Uterus (tissue), 3 donors: ENCODE measurements at regions not wholly inside any gene's neighbourhood (a gene's known extent, or its start where the extent isn't known, plus 50 kb on each side); places are given as distances from the start of the nearest gene placed in this dataset.

Experiments
- DNase-seq, 2 donors: peaks; one replicate each; pipeline ENCODE4 v3.0.0-alpha.2; 2019 to 2020
- H3K27ac ChIP-seq, 2 donors: fragments of 200-600 bp; sonication (generic); 1 replicate in 1 of 2; 2 replicates in 1 of 2; pipeline ENCODE4 v1.5.1; 2016 to 2018
- H3K27me3 ChIP-seq, 2 donors: fragments of 200-600 bp; sonication (generic); one replicate each; pipeline ENCODE4 v1.5.1; 2018 to 2019; ENCODE audit warnings: control low read depth in 1 of 2
- H3K36me3 ChIP-seq, 2 donors: fragments of 200-600 bp; sonication (generic); one replicate each; pipeline ENCODE4 v1.5.1; 2019; ENCODE audit warnings: control low read depth in 1 of 2
- H3K4me1 ChIP-seq, 2 donors: fragments of 200-600 bp; sonication (generic); one replicate each; pipeline ENCODE4 v1.5.1; 2018 to 2019; ENCODE audit warnings: control low read depth in 1 of 2
- H3K4me3 ChIP-seq, 2 donors: fragments of 200-600 bp; sonication (generic); 1 replicate in 1 of 2; 2 replicates in 1 of 2; pipeline ENCODE4 v1.5.1; 2018 to 2019; ENCODE audit warnings: mild to moderate bottlenecking in 1 of 2
- H3K9me3 ChIP-seq, 2 donors: fragments of 200-600 bp; sonication (generic); one replicate each; pipeline ENCODE4 v1.5.1; 2019; ENCODE audit warnings: control low read depth in 1 of 2
- POLR2A ChIP-seq, 2 donors: fragments of 450-650 bp; IDR thresholded peaks; one replicate each; pipeline ENCODE4 v1.6.1; 2016; ENCODE audit warnings: antibody characterized with exemption in 2 of 2, mild to moderate bottlenecking in 1 of 2, moderate library complexity in 1 of 2
- intact Hi-C: fragments of 100-400 bp; cut with DNase I; formaldehyde crosslinking; loops from one replicate; pipeline ENCODE4 v1.15.1; 2023; ENCODE audit warnings: low total_unique reads
- TF ChIP-seq, protein P1 (sequence below), 4 experiments: fragments of 200-600 bp in 2 of 4; fragments of 450-650 bp in 2 of 4; sonication (generic) in 2 of 4; IDR thresholded peaks; one replicate each; pipeline ENCODE4 v1.5.1; 2016 to 2019; ENCODE audit warnings: antibody characterized with exemption in 4 of 4, mild to moderate bottlenecking in 2 of 4, moderate library complexity in 1 of 4
- donor health status: DM: yes; HTN: yes; CAD: no.

DNA sequence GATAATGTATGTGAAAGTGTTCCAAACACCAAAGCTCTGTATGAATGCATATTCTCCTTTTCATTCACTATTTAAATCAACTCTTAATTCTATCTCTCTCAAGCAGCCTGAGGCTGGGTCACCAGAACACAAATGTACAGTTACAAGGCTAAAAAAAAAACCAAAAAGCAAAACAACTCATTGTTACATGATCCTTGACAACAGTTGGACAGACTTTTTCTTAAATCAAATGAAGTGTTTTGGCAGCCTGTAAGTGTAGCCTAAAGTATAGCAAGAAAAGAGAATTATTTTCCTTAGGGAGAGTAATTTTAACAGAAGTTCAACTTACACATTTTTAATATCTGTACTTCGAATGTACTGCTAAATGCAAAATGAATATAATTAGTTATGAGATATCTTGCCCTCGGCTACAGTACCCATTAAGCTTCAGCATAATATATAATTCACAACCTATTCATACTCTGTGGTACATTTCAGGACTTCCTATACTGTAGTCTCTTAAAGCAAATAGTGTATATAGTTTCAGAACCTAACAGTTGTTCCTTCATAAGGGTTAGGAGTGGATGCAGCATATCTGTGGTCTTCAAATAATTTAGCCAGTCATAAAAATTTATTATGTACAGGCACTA is 214.0 kb upstream of the BTG1 start:
- Histone ChIP-seq H3K36me3 (no peaks in the 10 kb centered on the region), H3K9me3 (no peaks in the 10 kb centered on the region), H3K27me3 (no peaks in the 10 kb centered on the region), H3K4me1 (no peaks in the 10 kb centered on the region), H3K4me3 (no peak overlapping the region), H3K27ac (no peak overlapping the region)
- no peak for DNase-seq
- TF ChIP-seq, protein P1, sequence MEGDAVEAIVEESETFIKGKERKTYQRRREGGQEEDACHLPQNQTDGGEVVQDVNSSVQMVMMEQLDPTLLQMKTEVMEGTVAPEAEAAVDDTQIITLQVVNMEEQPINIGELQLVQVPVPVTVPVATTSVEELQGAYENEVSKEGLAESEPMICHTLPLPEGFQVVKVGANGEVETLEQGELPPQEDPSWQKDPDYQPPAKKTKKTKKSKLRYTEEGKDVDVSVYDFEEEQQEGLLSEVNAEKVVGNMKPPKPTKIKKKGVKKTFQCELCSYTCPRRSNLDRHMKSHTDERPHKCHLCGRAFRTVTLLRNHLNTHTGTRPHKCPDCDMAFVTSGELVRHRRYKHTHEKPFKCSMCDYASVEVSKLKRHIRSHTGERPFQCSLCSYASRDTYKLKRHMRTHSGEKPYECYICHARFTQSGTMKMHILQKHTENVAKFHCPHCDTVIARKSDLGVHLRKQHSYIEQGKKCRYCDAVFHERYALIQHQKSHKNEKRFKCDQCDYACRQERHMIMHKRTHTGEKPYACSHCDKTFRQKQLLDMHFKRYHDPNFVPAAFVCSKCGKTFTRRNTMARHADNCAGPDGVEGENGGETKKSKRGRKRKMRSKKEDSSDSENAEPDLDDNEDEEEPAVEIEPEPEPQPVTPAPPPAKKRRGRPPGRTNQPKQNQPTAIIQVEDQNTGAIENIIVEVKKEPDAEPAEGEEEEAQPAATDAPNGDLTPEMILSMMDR (IDR thresholded peaks at IDR 0.05), result no peak
- TF ChIP-seq POLR2A (IDR thresholded peaks at IDR 0.05), result no peak
- intact Hi-C loops, result no loop called here

GRCh38 chr12:92357584-92358261 is 212.1 kb upstream of the BTG1 start:
- TF ChIP-seq POLR2A (IDR thresholded peaks at IDR 0.05), result no peak
- TF ChIP-seq, protein P1 (IDR thresholded peaks at IDR 0.05), result no peak
- no peak overlapping the region for H3K4me3 ChIP-seq
- no peaks in the 10 kb centered on the region for H3K36me3 ChIP-seq
- H3K4me1 ChIP-seq, result no peaks in the 10 kb centered on the region
- no peak for DNase-seq
- H3K27ac ChIP-seq, result no peak overlapping the region
- H3K9me3 ChIP-seq, result no peaks in the 10 kb centered on the region
- no peaks in the 10 kb centered on the region for H3K27me3 ChIP-seq
- intact Hi-C loops, result no loop called here

GRCh38 chr12:92356425-92356824 is 210.8 kb upstream of the BTG1 start:
- H3K4me1 ChIP-seq, result no peaks in the 10 kb centered on the region
- TF ChIP-seq POLR2A (IDR thresholded peaks at IDR 0.05), result no peak
- TF ChIP-seq, protein P1 (IDR thresholded peaks at IDR 0.05), result no peak
- intact Hi-C loops, result no loop called here

DNA sequence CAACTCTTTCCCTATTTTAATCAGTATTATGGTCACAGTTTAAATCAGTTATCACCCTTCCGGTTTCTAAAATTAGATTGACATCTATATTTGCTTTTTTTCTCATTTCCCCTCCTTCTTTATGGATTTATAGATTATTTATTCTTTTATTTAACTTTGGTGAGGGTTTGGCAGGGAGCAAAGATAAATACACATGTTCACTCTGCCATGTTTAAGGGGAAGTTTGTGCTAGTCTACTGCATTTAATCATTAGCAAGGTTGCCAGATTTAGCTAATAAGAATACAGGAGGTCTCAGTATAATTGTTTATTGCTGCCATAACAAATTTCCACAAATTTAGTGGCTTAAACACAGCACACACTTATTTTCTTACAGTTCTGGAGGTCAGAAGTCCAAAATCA is 204.0 kb upstream of the BTG1 start:
- no peak for TF ChIP-seq POLR2A (IDR thresholded peaks at IDR 0.05)
- TF ChIP-seq, protein P1 (IDR thresholded peaks at IDR 0.05), result no peak
- Histone ChIP-seq H3K9me3 (no peaks in the 10 kb centered on the region), H3K36me3 (no peaks in the 10 kb centered on the region), H3K27me3 (no peaks in the 10 kb centered on the region), H3K27ac (no peak overlapping the region), H3K4me1 (no peaks in the 10 kb centered on the region), H3K4me3 (no peak overlapping the region)
- intact Hi-C loops, result no loop called here
- DNase-seq, result no peak

More at GRCh38 chr12:92356425-92356824, 210.8 kb upstream of the BTG1 start:
- no peak overlapping the region for H3K4me3 ChIP-seq
- no peaks in the 10 kb centered on the region for H3K27me3 ChIP-seq
- no peaks in the 10 kb centered on the region for H3K36me3 ChIP-seq
- H3K9me3 ChIP-seq, result no peaks in the 10 kb centered on the region
- H3K27ac ChIP-seq, result no peak overlapping the region
- no peak for DNase-seq

- H3K4me3 ChIP-seq, result no peak overlapping the region
- no peaks in the 10 kb centered on the region for H3K36me3 ChIP-seq
- no peak for TF ChIP-seq POLR2A (IDR thresholded peaks at IDR 0.05)
- TF ChIP-seq, protein P1 (IDR thresholded peaks at IDR 0.05), result no peak
- no peaks in the 10 kb centered on the region for H3K9me3 ChIP-seq
- H3K27ac ChIP-seq, result no peak overlapping the region
- intact Hi-C loops, result no loop called here
- no peak for DNase-seq
- no peaks in the 10 kb centered on the region for H3K4me1 ChIP-seq
- H3K27me3 ChIP-seq, result no peaks in the 10 kb centered on the region
These were observed 196.9 kb upstream of the BTG1 start for GRCh38 chr12:92342574-92342973.
